ENCODE measurements at regions not wholly inside any gene's neighbourhood (a gene's known extent, or its start where the extent isn't known, plus 50 kb on each side); places are given as distances from the start of the nearest gene placed in this dataset.

DNA sequence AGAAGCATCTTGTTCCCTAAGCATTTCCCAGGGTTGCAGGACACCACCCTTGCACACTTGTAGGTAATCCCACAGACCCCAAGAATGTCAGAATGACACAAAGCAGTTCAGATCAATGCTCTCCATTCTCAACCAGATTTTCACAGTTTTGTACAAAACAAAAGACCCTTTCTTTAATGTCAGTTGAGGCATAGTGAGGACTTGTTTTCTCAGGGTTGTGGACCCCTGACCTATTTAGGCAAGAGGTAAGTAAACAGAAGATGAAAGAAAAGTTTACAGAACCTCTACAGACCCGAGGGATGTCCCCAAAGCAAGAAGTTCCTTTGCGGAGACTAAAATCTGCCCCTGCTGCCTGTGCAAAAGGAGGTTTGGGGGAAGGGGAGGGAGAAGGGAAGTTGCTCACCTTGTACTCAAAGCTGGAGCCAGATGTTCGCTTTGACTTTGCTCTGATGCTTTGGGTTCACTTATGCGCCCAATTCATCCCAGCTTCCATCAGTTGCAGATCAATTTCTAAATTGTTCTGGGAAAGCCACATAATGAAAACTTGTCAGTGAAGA lies 635.4 kb downstream of the EPHA4 start:
- TF ChIP-seq POLR2A (IDR thresholded peaks at IDR 0.05) (no peak), EP300 (IDR thresholded peaks at IDR 0.05) (no peak)
- TF ChIP-seq, protein P1, sequence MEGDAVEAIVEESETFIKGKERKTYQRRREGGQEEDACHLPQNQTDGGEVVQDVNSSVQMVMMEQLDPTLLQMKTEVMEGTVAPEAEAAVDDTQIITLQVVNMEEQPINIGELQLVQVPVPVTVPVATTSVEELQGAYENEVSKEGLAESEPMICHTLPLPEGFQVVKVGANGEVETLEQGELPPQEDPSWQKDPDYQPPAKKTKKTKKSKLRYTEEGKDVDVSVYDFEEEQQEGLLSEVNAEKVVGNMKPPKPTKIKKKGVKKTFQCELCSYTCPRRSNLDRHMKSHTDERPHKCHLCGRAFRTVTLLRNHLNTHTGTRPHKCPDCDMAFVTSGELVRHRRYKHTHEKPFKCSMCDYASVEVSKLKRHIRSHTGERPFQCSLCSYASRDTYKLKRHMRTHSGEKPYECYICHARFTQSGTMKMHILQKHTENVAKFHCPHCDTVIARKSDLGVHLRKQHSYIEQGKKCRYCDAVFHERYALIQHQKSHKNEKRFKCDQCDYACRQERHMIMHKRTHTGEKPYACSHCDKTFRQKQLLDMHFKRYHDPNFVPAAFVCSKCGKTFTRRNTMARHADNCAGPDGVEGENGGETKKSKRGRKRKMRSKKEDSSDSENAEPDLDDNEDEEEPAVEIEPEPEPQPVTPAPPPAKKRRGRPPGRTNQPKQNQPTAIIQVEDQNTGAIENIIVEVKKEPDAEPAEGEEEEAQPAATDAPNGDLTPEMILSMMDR (IDR thresholded peaks at IDR 0.05) = no peak
